Psoas muscle (tissue), 7 donors: ENCODE measurements at regions not wholly inside any gene's neighbourhood (a gene's known extent, or its start where the extent isn't known, plus 50 kb on each side); places are given as distances from the start of the nearest gene placed in this dataset.

Source experiments
- ATAC-seq, 4 donors: fragments of 200-7000 bp; cut with Tn5 transposase; one replicate each; pipeline ENCODE4 v1.9.1; 2020; ENCODE audit warnings: moderate library complexity in 3 of 4, mild to moderate bottlenecking in 2 of 4
- DNase-seq, 2 donors: peaks; one replicate each; pipeline ENCODE4 v3.0.0-alpha.2; 2020
- H3K27ac ChIP-seq: fragments of 200-600 bp; one replicate; pipeline ENCODE4 v1.8.0; 2022
- H3K27me3 ChIP-seq, 3 donors: fragments of 200-600 bp in 1 of 3; one replicate each; pipeline versions ENCODE4 v1.6.1 to v1.8.0; 2013 to 2022; ENCODE audit warnings: low read length in 2 of 3, mild to moderate bottlenecking in 2 of 3, moderate library complexity in 1 of 3; ENCODE audit not compliant: insufficient read depth in 3 of 3
- H3K36me3 ChIP-seq, 2 donors: fragments of 200-600 bp in 1 of 2; one replicate each; pipeline versions ENCODE4 v1.6.1 to v1.8.0; 2013 to 2022; ENCODE audit warnings: low read depth in 1 of 2, mild to moderate bottlenecking in 1 of 2, moderate library complexity in 1 of 2; ENCODE audit not compliant: insufficient read depth in 1 of 2
- H3K4me1 ChIP-seq: fragments of 200-600 bp; one replicate; pipeline ENCODE4 v1.8.0; 2022
- H3K4me3 ChIP-seq: fragments of 200-600 bp; one replicate; pipeline ENCODE4 v1.8.0; 2022; ENCODE audit warnings: mild to moderate bottlenecking
- H3K9me3 ChIP-seq: fragments of 200-600 bp; one replicate; pipeline ENCODE4 v1.8.0; 2022
- CTCF ChIP-seq: fragments of 200-600 bp; IDR thresholded peaks from one replicate; pipeline ENCODE4 v1.8.0; 2022; ENCODE audit warnings: antibody characterized with exemption
- WGBS, 3 donors: extraction: QIAGEN DNeasy Blood & Tissue Kit; methylation state at CpG; one replicate each; pipeline versions ENCODE4 v1.1.6 to v1.1.7; 2013; 5-methylcytosine and 5-hydroxymethylcytosine counted together
- intact Hi-C, 2 donors: fragments of 100-400 bp; cut with DNase I; formaldehyde crosslinking; loops; one replicate each; pipeline versions ENCODE4 v1.11.0 to v1.14.2; 2022
- donor health status: healthy with polysubstance abuse.
- donor health status: DM: no; HTN: no; CAD: no; lungs with moderate emphysema.
- donor health status: Bipolar disorder and iron deficiency.
- donor health status: healthy.
- donor health status: DM: yes; HTN: yes; CAD: no.
- donor health status: DM: no; HTN: no; CAD: no.
- donor health status: DM: yes; HTN: yes; CAD: no.

GRCh38 chr6:4185419-4185818 is 50.0 kb upstream of the ECI2 start:
- no peak for TF ChIP-seq CTCF
- no peaks in the 10 kb centered on the region for H3K27me3 ChIP-seq
- WGBS, 3 donors: 90 to 92% (median 90%) methylated on average over 5 of the region's 5 CpGs
- intact Hi-C loops: no loop called here
- DNase-seq (no peak), ATAC-seq (no peak)
- no peaks in the 10 kb centered on the region for H3K4me1 ChIP-seq
- H3K36me3 ChIP-seq: no peaks in the 10 kb centered on the region
- no peaks in the 10 kb centered on the region for H3K9me3 ChIP-seq
- H3K4me3 ChIP-seq: no peak overlapping the region
- H3K27ac ChIP-seq: no peak overlapping the region
